ENCODE measurements at regions not wholly inside any gene's neighbourhood (a gene's known extent, or its start where the extent isn't known, plus 50 kb on each side); places are given as distances from the start of the nearest gene placed in this dataset.

- no peak for TF ChIP-seq EZH2 (IDR thresholded peaks at IDR 0.05)
- TF ChIP-seq POLR2AphosphoS5 (IDR thresholded peaks at IDR 0.05; ENCODE audit: borderline replicate concordance, low read depth, low read length) = no peak
- TF ChIP-seq FOXP2 (optimal IDR thresholded peaks at IDR 0.05; ENCODE audit: control extremely low read depth, extremely low read length, insufficient read depth) = no peak
Measured at GRCh38 chr2:217606296-217606695, 396.5 kb downstream of the TNS1 start.

Measured in SK-N-MC (cell line).